ENCODE measurements at regions not wholly inside any gene's neighbourhood (a gene's known extent, or its start where the extent isn't known, plus 50 kb on each side); places are given as distances from the start of the nearest gene placed in this dataset.

DNA sequence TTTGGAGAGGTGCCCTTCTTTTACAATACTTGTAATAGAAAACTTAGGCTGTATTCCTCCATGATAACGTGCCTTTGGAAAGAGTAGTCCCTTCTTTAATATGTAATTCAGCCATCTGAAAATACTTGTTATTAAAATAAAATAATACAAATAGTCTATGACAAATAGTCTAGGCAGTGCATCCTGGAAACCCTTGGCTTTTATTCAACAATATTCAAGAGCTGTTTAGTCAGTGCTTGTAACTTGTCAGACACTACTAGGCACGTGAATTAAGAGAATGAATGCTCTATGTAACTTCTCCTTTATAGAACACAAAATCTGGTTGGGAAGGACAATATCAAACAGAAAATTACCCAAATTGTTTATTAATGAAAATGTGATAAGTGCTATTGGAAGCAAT is 388.2 kb downstream of the MTX2 start:
- no peak overlapping the region for H3K4me2 ChIP-seq
- TF ChIP-seq, protein P1, sequence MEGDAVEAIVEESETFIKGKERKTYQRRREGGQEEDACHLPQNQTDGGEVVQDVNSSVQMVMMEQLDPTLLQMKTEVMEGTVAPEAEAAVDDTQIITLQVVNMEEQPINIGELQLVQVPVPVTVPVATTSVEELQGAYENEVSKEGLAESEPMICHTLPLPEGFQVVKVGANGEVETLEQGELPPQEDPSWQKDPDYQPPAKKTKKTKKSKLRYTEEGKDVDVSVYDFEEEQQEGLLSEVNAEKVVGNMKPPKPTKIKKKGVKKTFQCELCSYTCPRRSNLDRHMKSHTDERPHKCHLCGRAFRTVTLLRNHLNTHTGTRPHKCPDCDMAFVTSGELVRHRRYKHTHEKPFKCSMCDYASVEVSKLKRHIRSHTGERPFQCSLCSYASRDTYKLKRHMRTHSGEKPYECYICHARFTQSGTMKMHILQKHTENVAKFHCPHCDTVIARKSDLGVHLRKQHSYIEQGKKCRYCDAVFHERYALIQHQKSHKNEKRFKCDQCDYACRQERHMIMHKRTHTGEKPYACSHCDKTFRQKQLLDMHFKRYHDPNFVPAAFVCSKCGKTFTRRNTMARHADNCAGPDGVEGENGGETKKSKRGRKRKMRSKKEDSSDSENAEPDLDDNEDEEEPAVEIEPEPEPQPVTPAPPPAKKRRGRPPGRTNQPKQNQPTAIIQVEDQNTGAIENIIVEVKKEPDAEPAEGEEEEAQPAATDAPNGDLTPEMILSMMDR (IDR thresholded peaks at IDR 0.05; ENCODE audit: poor library complexity): no peak
- no peak for TF ChIP-seq EZH2 (IDR thresholded peaks at IDR 0.05; ENCODE audit: borderline replicate concordance)
- TF ChIP-seq EZH2phosphoT487 (IDR thresholded peaks at IDR 0.05; ENCODE audit: low read depth, severe bottlenecking, unreplicated experiment): no peak
- H3K9me3 ChIP-seq (ENCODE audit: low read depth): no peaks in the 10 kb centered on the region
- no peaks in the 10 kb centered on the region for H3K79me2 ChIP-seq
- H3K9me2 ChIP-seq (replicated peaks; ENCODE audit: insufficient read depth): no peaks in the 10 kb centered on the region
- no peak for DNase-seq (ENCODE audit: low spot score)
- WGBS (ENCODE audit: low lambda C conversion rate, missing lambda C conversion rate): 91% methylated on average over 2 of the region's 2 CpGs
- no peak overlapping the region for H3K27ac ChIP-seq
- H3K4me1 ChIP-seq (ENCODE audit: insufficient read depth): no peaks in the 10 kb centered on the region
- H3K36me3 ChIP-seq (replicated peaks; ENCODE audit: insufficient read depth, low read depth): no peaks in the 10 kb centered on the region
- no peaks in the 10 kb centered on the region for H4K20me1 ChIP-seq (ENCODE audit: insufficient read depth, poor library complexity, severe bottlenecking)
- no peak overlapping the region for H2AFZ ChIP-seq
- no peak overlapping the region for H3K4me3 ChIP-seq
- peaks cover 3% of the 10 kb centered on the region for H3K27me3 ChIP-seq

DNA sequence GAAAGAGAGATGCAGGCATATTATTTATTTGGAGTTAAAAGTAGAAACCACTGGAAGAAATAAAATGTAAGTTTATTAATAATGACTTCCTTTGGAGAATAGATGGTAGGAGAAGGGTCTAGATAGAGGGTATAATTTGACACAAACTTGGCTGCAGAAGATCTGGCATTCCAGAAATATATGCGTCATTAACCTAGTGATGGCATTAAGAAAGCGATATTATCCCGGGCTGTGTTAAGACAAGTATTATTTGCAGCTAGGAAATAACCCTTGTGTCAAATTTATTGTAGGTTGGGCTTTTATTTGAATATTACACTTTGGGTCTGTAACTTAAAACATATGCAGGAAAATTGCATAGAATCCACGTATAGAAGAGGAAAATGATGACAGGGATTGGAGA is 389.5 kb downstream of the MTX2 start:
- TF ChIP-seq EZH2 (IDR thresholded peaks at IDR 0.05; ENCODE audit: borderline replicate concordance): no peak
- WGBS (ENCODE audit: low lambda C conversion rate, missing lambda C conversion rate): 82% methylated on average over 4 of the region's 4 CpGs
- Histone ChIP-seq H3K4me3 (no peak overlapping the region), H3K27ac (no peak overlapping the region), H4K20me1 (ENCODE audit: insufficient read depth, poor library complexity, severe bottlenecking) (no peaks in the 10 kb centered on the region), H3K36me3 (replicated peaks; ENCODE audit: insufficient read depth, low read depth) (no peaks in the 10 kb centered on the region), H3K4me1 (ENCODE audit: insufficient read depth) (no peaks in the 10 kb centered on the region), H3K27me3 (peaks cover 3% of the 10 kb centered on the region), H3K9me3 (ENCODE audit: low read depth) (no peaks in the 10 kb centered on the region), H3K9me2 (replicated peaks; ENCODE audit: insufficient read depth) (no peaks in the 10 kb centered on the region), H3K79me2 (no peaks in the 10 kb centered on the region), H3K4me2 (no peak overlapping the region), H2AFZ (no peak overlapping the region)
- DNase-seq (ENCODE audit: low spot score): no peak

DNA sequence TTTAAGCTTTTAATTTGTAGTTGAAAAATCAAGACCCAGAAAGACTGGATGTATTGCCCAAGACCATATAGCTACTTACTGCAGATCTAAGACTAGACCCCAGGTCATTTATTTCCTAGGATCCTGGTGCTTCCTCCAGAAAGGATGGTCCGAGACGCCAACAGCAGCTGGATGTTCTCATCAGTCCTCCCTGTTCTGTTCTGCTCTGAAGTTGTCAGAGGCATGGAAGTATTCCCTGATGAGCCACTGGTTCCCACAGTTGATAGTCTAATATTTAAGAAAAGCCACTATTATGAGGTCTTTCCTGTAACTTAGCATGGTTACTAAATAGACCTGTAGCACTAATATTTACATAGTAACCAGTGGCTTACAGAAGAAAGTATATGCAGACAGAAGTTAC is 393.5 kb downstream of the MTX2 start:
- H3K9me3 ChIP-seq (ENCODE audit: low read depth): no peaks in the 10 kb centered on the region
- no peak overlapping the region for H2AFZ ChIP-seq
- peaks cover 3% of the 10 kb centered on the region for H3K27me3 ChIP-seq
- no peaks in the 10 kb centered on the region for H3K79me2 ChIP-seq
- H3K27ac ChIP-seq: no peak overlapping the region
- H3K4me3 ChIP-seq: no peak overlapping the region
- no peaks in the 10 kb centered on the region for H4K20me1 ChIP-seq (ENCODE audit: insufficient read depth, poor library complexity, severe bottlenecking)
- DNase-seq (ENCODE audit: low spot score): no peak
- no peaks in the 10 kb centered on the region for H3K36me3 ChIP-seq (replicated peaks; ENCODE audit: insufficient read depth, low read depth)
- no peaks in the 10 kb centered on the region for H3K4me1 ChIP-seq (ENCODE audit: insufficient read depth)
- 85% methylated on average over 2 of the region's 2 CpGs for whole genome bisulfite sequencing (ENCODE audit: low lambda C conversion rate, missing lambda C conversion rate)
- H3K4me2 ChIP-seq: no peak overlapping the region
- no peaks in the 10 kb centered on the region for H3K9me2 ChIP-seq (replicated peaks; ENCODE audit: insufficient read depth)
- TF ChIP-seq EZH2 (IDR thresholded peaks at IDR 0.05; ENCODE audit: borderline replicate concordance): no peak
- TF ChIP-seq, protein P1 (IDR thresholded peaks at IDR 0.05; ENCODE audit: poor library complexity): no peak
- TF ChIP-seq EZH2phosphoT487 (IDR thresholded peaks at IDR 0.05; ENCODE audit: low read depth, severe bottlenecking, unreplicated experiment): no peak

DNA sequence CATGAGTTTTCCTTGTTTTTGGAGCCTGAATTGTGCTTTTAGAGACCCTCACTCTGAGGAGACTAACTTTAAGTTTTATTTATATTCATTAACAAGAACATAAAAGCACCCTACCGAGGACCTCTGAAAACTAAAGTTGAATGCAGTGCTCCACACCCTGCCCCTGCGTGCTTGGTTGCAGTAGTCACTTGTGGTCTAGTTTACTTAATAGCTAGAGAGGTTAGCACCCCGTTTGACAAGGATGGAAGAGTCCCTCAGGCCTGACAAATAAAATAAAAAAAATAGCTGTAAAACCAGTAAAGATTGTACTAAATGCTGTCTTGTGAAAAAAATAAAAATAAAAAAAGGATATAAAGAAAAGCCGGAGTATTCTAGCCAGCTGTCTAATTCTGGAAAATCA is 395.2 kb downstream of the MTX2 start:
- WGBS (ENCODE audit: low lambda C conversion rate, missing lambda C conversion rate): 63% methylated on average over 4 of the region's 4 CpGs
- Histone ChIP-seq H3K79me2 (no peaks in the 10 kb centered on the region), H3K4me3 (no peak overlapping the region), H3K9me2 (replicated peaks; ENCODE audit: insufficient read depth) (no peaks in the 10 kb centered on the region), H3K27ac (no peak overlapping the region), H3K4me2 (no peak overlapping the region), H3K4me1 (ENCODE audit: insufficient read depth) (peaks cover under 1% of the 10 kb centered on the region), H3K27me3 (no peaks in the 10 kb centered on the region), H3K9me3 (ENCODE audit: low read depth) (no peaks in the 10 kb centered on the region), H2AFZ (no peak overlapping the region), H4K20me1 (ENCODE audit: insufficient read depth, poor library complexity, severe bottlenecking) (no peaks in the 10 kb centered on the region), H3K36me3 (replicated peaks; ENCODE audit: insufficient read depth, low read depth) (no peaks in the 10 kb centered on the region)
- DNase-seq (ENCODE audit: low spot score): no peak
- no peak for TF ChIP-seq EZH2phosphoT487 (IDR thresholded peaks at IDR 0.05; ENCODE audit: low read depth, severe bottlenecking, unreplicated experiment)
